Activated naive CD4-positive, alpha-beta T cell treated with anti-CD3 and anti-CD28 coated beads, Interleukin-2, amount 50 U/mL, for 24 hours (primary cell): ENCODE measurements at regions not wholly inside any gene's neighbourhood (a gene's known extent, or its start where the extent isn't known, plus 50 kb on each side); places are given as distances from the start of the nearest gene placed in this dataset.

Experiments used
- H3K27ac Mint-ChIP-seq: one replicate; pipeline ENCODE4 v1.8.0; 2021; ENCODE audit warnings: mild to moderate bottlenecking, mixed read lengths
- H3K27me3 Mint-ChIP-seq: one replicate; pipeline ENCODE4 v1.8.0; 2021; ENCODE audit warnings: mixed read lengths
- H3K36me3 Mint-ChIP-seq: one replicate; pipeline ENCODE4 v1.8.0; 2021; ENCODE audit warnings: mixed read lengths
- H3K4me1 Mint-ChIP-seq: one replicate; pipeline ENCODE4 v1.8.0; 2021; ENCODE audit warnings: mixed read lengths
- H3K4me3 Mint-ChIP-seq: one replicate; pipeline ENCODE4 v1.8.0; 2021; ENCODE audit warnings: mild to moderate bottlenecking, mixed read lengths
- H3K9me3 Mint-ChIP-seq: one replicate; pipeline ENCODE4 v1.8.0; 2021; ENCODE audit warnings: mixed read lengths

DNA sequence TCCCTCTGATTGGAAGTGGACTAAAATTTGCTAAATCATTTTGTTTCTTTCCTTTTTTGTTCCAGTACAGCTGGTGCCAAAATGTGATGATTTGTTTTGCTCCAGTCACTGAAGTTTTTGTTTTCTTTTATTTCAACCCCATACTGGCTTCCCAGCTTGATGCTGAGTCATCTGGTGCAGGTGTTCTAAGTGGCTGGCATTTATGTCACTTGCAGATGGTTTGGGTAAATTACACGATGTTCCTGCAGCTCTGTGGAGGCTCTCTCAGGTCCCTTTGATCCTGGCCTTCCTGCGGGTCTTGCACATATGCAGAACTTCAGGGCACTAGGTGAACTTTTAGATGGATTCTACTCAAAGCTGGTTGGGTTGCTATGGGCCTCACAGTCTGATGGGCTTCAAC lies 577.7 kb downstream of the HAO1 start:
- Mint-ChIP-seq H3K27ac (no peak overlapping the region), H3K4me3 (no peak overlapping the region), H3K36me3 (peaks cover 1% of the 10 kb centered on the region), H3K4me1 (no peaks in the 10 kb centered on the region), H3K27me3 (no peaks in the 10 kb centered on the region), H3K9me3 (peaks cover 24% of the 10 kb centered on the region)

DNA sequence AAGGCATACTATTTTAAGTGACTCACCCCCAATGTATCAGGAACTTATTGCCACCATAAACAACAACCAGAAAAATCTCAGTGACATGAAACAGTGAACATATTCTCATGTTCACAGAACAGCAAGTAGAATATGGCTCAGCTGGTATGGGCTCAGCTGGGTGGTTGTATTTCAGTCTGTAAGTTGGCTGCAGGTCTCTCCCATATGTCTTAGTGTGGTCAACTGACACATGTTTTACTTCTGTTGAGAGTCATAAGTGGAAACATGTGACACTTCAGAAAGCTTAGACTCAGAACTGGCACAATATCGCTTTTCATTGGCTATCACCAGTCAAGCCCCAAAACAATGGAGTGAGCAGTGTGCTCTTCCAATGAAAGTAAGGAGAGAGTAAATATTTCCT lies 574.1 kb downstream of the HAO1 start:
- Mint-ChIP-seq H3K27ac (no peak overlapping the region), H3K27me3 (no peaks in the 10 kb centered on the region), H3K4me3 (no peak overlapping the region), H3K9me3 (peaks cover 9% of the 10 kb centered on the region), H3K36me3 (peaks cover 1% of the 10 kb centered on the region), H3K4me1 (no peaks in the 10 kb centered on the region)

GRCh38 chr20:7371518-7372163 lies 568.6 kb downstream of the HAO1 start:
- no peaks in the 10 kb centered on the region for H3K4me1 Mint-ChIP-seq
- no peak overlapping the region for H3K4me3 Mint-ChIP-seq
- H3K27me3 Mint-ChIP-seq: no peaks in the 10 kb centered on the region
- H3K9me3 Mint-ChIP-seq: no peaks in the 10 kb centered on the region
- no peak overlapping the region for H3K27ac Mint-ChIP-seq
- H3K36me3 Mint-ChIP-seq: no peaks in the 10 kb centered on the region

- Mint-ChIP-seq H3K4me3 (no peak overlapping the region), H3K27me3 (no peaks in the 10 kb centered on the region), H3K27ac (no peak overlapping the region), H3K9me3 (no peaks in the 10 kb centered on the region), H3K4me1 (no peaks in the 10 kb centered on the region), H3K36me3 (no peaks in the 10 kb centered on the region)
Observed at GRCh38 chr20:7375905-7376304, 564.4 kb downstream of the HAO1 start.

GRCh38 chr20:7378864-7379605 lies 561.2 kb downstream of the HAO1 start:
- H3K27me3 Mint-ChIP-seq: no peaks in the 10 kb centered on the region
- no peak overlapping the region for H3K4me3 Mint-ChIP-seq
- H3K36me3 Mint-ChIP-seq: no peaks in the 10 kb centered on the region
- H3K9me3 Mint-ChIP-seq: peaks cover 1% of the 10 kb centered on the region
- no peaks in the 10 kb centered on the region for H3K4me1 Mint-ChIP-seq
- H3K27ac Mint-ChIP-seq: no peak overlapping the region

- H3K27me3 Mint-ChIP-seq: no peaks in the 10 kb centered on the region
- no peak overlapping the region for H3K4me3 Mint-ChIP-seq
- no peaks in the 10 kb centered on the region for H3K36me3 Mint-ChIP-seq
- peaks cover 5% of the 10 kb centered on the region for H3K9me3 Mint-ChIP-seq
- no peaks in the 10 kb centered on the region for H3K4me1 Mint-ChIP-seq
- H3K27ac Mint-ChIP-seq: no peak overlapping the region
Observed at GRCh38 chr20:7379621-7380220, 560.5 kb downstream of the HAO1 start.

- Mint-ChIP-seq H3K4me1 (no peaks in the 10 kb centered on the region), H3K36me3 (no peaks in the 10 kb centered on the region), H3K4me3 (no peak overlapping the region), H3K27ac (no peak overlapping the region), H3K27me3 (no peaks in the 10 kb centered on the region), H3K9me3 (peaks cover 5% of the 10 kb centered on the region)
Observed at GRCh38 chr20:7383216-7383615, 557.0 kb downstream of the HAO1 start.

- Mint-ChIP-seq H3K4me3 (no peak overlapping the region), H3K4me1 (no peaks in the 10 kb centered on the region), H3K27ac (no peak overlapping the region), H3K9me3 (peaks cover 5% of the 10 kb centered on the region), H3K27me3 (no peaks in the 10 kb centered on the region), H3K36me3 (no peaks in the 10 kb centered on the region)
Observed at GRCh38 chr20:7387638-7388193, 552.5 kb downstream of the HAO1 start.

DNA sequence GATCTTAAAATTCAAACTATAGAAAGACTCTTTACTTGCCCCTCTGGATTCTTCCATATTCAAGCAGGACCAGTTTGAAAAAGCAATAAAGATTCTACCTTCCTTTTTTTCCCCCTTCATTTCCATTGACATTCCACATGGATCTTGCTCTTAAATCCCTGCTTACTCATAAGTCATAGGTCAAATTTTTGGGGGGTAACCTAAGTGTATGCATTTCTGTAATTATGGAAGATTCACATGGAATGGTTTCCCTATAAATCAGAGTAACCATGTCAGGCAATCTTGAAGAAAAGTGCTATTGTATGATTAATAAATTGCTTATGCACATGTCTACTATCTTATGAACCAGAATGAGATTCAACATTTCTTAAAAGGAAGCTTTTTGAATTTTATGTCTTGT lies 551.0 kb downstream of the HAO1 start:
- no peak overlapping the region for H3K4me3 Mint-ChIP-seq
- peaks cover 2% of the 10 kb centered on the region for H3K9me3 Mint-ChIP-seq
- H3K27me3 Mint-ChIP-seq: no peaks in the 10 kb centered on the region
- no peaks in the 10 kb centered on the region for H3K4me1 Mint-ChIP-seq
- no peak overlapping the region for H3K27ac Mint-ChIP-seq
- no peaks in the 10 kb centered on the region for H3K36me3 Mint-ChIP-seq

GRCh38 chr20:7392542-7393206 lies 547.6 kb downstream of the HAO1 start:
- no peaks in the 10 kb centered on the region for H3K27me3 Mint-ChIP-seq
- no peak overlapping the region for H3K27ac Mint-ChIP-seq
- no peak overlapping the region for H3K4me3 Mint-ChIP-seq
- no peaks in the 10 kb centered on the region for H3K4me1 Mint-ChIP-seq
- H3K36me3 Mint-ChIP-seq: no peaks in the 10 kb centered on the region
- no peaks in the 10 kb centered on the region for H3K9me3 Mint-ChIP-seq

- no peaks in the 10 kb centered on the region for H3K36me3 Mint-ChIP-seq
- no peak overlapping the region for H3K27ac Mint-ChIP-seq
- H3K4me1 Mint-ChIP-seq: no peaks in the 10 kb centered on the region
- H3K27me3 Mint-ChIP-seq: no peaks in the 10 kb centered on the region
- H3K4me3 Mint-ChIP-seq: no peak overlapping the region
- H3K9me3 Mint-ChIP-seq: peaks cover 5% of the 10 kb centered on the region
Observed at GRCh38 chr20:7399114-7399513, 541.1 kb downstream of the HAO1 start.

DNA sequence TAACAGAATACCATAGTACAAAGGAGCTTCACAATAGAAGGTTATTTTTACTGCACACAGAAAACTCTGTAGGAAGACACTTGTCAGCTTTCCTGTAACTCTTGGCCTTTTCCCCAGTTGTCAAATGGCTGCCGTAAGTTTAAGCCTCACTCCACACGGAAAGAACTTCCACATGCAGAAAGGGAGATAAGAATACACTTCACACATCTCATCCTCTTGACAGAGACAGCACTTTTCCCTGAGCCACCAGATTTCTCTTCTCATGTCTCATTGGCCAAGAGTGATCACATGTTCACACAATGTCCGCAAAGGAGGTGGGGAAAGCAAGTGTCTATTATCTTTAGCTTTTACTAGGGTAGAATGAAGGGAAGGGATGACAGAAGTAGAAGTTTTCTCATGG lies 540.7 kb downstream of the HAO1 start:
- Mint-ChIP-seq H3K36me3 (no peaks in the 10 kb centered on the region), H3K9me3 (peaks cover 5% of the 10 kb centered on the region), H3K4me3 (no peak overlapping the region), H3K27me3 (no peaks in the 10 kb centered on the region), H3K4me1 (no peaks in the 10 kb centered on the region), H3K27ac (no peak overlapping the region)

DNA sequence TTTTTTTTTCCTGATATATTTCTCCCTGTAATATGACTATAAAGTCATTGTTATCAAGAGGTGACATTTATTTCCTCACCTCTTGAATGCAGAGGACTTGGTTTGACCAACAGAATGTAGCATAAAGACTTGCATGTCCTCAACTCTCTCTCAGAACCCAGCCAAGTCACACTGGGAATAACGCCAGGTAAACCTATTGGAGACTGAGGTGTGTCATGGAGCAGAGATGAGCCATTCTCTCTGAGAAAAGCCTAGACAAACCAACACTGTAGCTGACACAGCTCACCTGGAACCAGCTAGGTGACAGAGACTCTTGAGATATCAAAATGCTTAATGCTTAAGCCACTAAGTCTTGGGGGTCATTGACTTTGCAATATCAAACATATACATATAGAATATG lies 533.6 kb downstream of the HAO1 start:
- Mint-ChIP-seq H3K36me3 (no peaks in the 10 kb centered on the region), H3K27me3 (no peaks in the 10 kb centered on the region), H3K27ac (no peak overlapping the region), H3K4me3 (no peak overlapping the region), H3K9me3 (peaks cover 9% of the 10 kb centered on the region), H3K4me1 (no peaks in the 10 kb centered on the region)

DNA sequence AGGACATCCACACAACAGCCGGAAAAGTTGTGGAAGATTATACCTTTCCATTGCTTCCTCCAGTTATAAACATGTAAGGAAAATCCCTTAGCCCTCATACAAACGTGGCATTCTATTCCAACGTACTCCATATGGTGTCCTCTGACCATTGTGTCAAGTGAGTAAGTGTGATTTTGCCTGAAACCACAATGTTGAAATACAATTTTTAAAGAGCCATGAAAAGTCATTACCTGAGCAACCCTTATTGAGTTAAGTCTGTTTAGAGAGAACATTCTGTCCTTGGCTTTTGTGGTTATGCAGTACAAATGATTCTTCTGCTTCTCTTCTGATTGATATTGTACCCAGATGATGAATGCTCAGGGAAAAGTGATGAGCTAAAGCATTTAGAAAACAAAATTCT lies 530.1 kb downstream of the HAO1 start:
- Mint-ChIP-seq H3K9me3 (peaks cover 5% of the 10 kb centered on the region), H3K27ac (no peak overlapping the region), H3K27me3 (no peaks in the 10 kb centered on the region), H3K4me3 (no peak overlapping the region), H3K36me3 (no peaks in the 10 kb centered on the region), H3K4me1 (no peaks in the 10 kb centered on the region)

DNA sequence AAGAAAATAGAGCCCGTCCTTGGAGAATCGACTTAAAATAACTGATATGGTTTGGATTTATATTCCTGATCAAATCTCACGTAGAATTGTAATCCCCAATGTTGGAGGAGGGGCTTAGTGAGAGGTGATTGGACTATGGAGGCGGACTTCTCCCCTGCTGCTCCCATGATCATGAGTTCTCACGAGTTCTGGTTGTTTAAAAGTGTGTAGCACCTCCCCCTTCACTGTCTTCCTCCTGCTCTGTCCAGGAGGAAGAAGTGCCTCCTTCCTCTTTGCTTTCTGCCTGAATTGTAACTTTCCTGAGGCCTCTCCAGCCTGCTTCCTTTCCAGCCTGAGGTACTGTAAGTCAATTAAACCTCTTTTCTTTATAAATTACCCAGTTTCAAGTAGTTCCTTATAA lies 529.2 kb downstream of the HAO1 start:
- no peak overlapping the region for H3K4me3 Mint-ChIP-seq
- H3K36me3 Mint-ChIP-seq: no peaks in the 10 kb centered on the region
- H3K27ac Mint-ChIP-seq: no peak overlapping the region
- peaks cover 5% of the 10 kb centered on the region for H3K9me3 Mint-ChIP-seq
- no peaks in the 10 kb centered on the region for H3K4me1 Mint-ChIP-seq
- no peaks in the 10 kb centered on the region for H3K27me3 Mint-ChIP-seq

DNA sequence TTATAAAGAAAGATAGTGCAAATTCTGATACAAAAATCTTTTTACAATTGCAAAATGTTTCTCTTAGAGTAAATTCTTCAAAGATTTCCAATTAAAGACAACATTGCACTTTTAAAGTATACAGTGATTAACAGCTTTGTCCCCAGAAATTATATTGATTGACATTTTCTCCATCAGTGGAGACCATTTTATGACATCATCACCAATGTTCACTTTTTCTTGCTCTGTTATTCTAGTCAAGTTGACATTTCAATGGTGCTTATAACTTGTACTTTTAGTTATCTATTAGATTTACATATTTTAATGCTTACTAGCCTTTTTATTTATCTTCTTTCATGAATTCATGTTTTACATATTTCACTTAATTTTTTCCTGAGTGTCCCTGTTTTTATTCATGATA lies 524.8 kb downstream of the HAO1 start:
- H3K27me3 Mint-ChIP-seq: no peaks in the 10 kb centered on the region
- H3K9me3 Mint-ChIP-seq: no peaks in the 10 kb centered on the region
- H3K4me1 Mint-ChIP-seq: no peaks in the 10 kb centered on the region
- H3K27ac Mint-ChIP-seq: no peak overlapping the region
- H3K4me3 Mint-ChIP-seq: no peak overlapping the region
- H3K36me3 Mint-ChIP-seq: no peaks in the 10 kb centered on the region
